ENCODE measurements at regions not wholly inside any gene's neighbourhood (a gene's known extent, or its start where the extent isn't known, plus 50 kb on each side); places are given as distances from the start of the nearest gene placed in this dataset.

- DNase-seq (ENCODE audit: low read depth in 2 of 2), result no peak
- H3K36me3 ChIP-seq (ENCODE audit: control insufficient read depth, insufficient read depth, low read length), result no peaks in the 10 kb centered on the region
- H3K4me2 ChIP-seq (ENCODE audit: extremely low read depth, insufficient read depth, low read length), result no peak overlapping the region
- no peaks in the 10 kb centered on the region for H3K9me3 ChIP-seq (ENCODE audit: control insufficient read depth, insufficient read depth, low read depth, low read length)
- TF ChIP-seq EZH2 (IDR thresholded peaks at IDR 0.05; ENCODE audit: low read length, missing control alignments) (no peak), CTCF (conservative IDR thresholded peaks at IDR 0.05 in 1 of 2, IDR thresholded peaks at IDR 0.05 in 1 of 2; ENCODE audit: low read depth in 1 of 2, low read length in 2 of 2) (no peak)
- no peaks in the 10 kb centered on the region for H3K79me2 ChIP-seq (ENCODE audit: control insufficient read depth, insufficient read depth, low read length)
- H2AFZ ChIP-seq (ENCODE audit: low read length), result no peak overlapping the region
- H3K9ac ChIP-seq (ENCODE audit: insufficient read depth, low read length), result no peak overlapping the region
- no peaks in the 10 kb centered on the region for H3K27me3 ChIP-seq (ENCODE audit: control insufficient read depth, insufficient read depth, low read length)
- H3K4me1 ChIP-seq (ENCODE audit: control insufficient read depth, extremely low read depth, insufficient read depth, low read length), result no peaks in the 10 kb centered on the region
- H3K27ac ChIP-seq (ENCODE audit: insufficient read depth, low read length), result no peak overlapping the region
- H4K20me1 ChIP-seq (ENCODE audit: control insufficient read depth, extremely low read depth, insufficient read depth, low read length), result no peaks in the 10 kb centered on the region
- no peak overlapping the region for H3K4me3 ChIP-seq (replicated peaks in 1 of 4; ENCODE audit: control extremely low read depth in 1 of 4, insufficient read depth in 1 of 4, low read depth in 3 of 4, low read length in 4 of 4)
These were observed 96.9 kb upstream of the RASA1 start for GRCh38 chr5:87170799-87171198.

- H3K4me3 ChIP-seq (replicated peaks in 1 of 4; ENCODE audit: control extremely low read depth in 1 of 4, insufficient read depth in 1 of 4, low read depth in 3 of 4, low read length in 4 of 4), result no peak overlapping the region
- no peak overlapping the region for H3K4me2 ChIP-seq (ENCODE audit: extremely low read depth, insufficient read depth, low read length)
- no peak overlapping the region for H2AFZ ChIP-seq (ENCODE audit: low read length)
- H3K9me3 ChIP-seq (ENCODE audit: control insufficient read depth, insufficient read depth, low read depth, low read length), result no peaks in the 10 kb centered on the region
- no peaks in the 10 kb centered on the region for H4K20me1 ChIP-seq (ENCODE audit: control insufficient read depth, extremely low read depth, insufficient read depth, low read length)
- TF ChIP-seq EZH2 (IDR thresholded peaks at IDR 0.05; ENCODE audit: low read length, missing control alignments) (no peak), CTCF (conservative IDR thresholded peaks at IDR 0.05 in 1 of 2, IDR thresholded peaks at IDR 0.05 in 1 of 2; ENCODE audit: low read depth in 1 of 2, low read length in 2 of 2) (no peak)
- no peak for DNase-seq (ENCODE audit: low read depth in 2 of 2)
- no peaks in the 10 kb centered on the region for H3K27me3 ChIP-seq (ENCODE audit: control insufficient read depth, insufficient read depth, low read length)
- no peaks in the 10 kb centered on the region for H3K36me3 ChIP-seq (ENCODE audit: control insufficient read depth, insufficient read depth, low read length)
- H3K79me2 ChIP-seq (ENCODE audit: control insufficient read depth, insufficient read depth, low read length), result no peaks in the 10 kb centered on the region
- H3K4me1 ChIP-seq (ENCODE audit: control insufficient read depth, extremely low read depth, insufficient read depth, low read length), result no peaks in the 10 kb centered on the region
- no peak overlapping the region for H3K27ac ChIP-seq (ENCODE audit: insufficient read depth, low read length)
- H3K9ac ChIP-seq (ENCODE audit: insufficient read depth, low read length), result no peak overlapping the region
These were observed 85.0 kb upstream of the RASA1 start for GRCh38 chr5:87182649-87183048.

- Histone ChIP-seq H3K9me3 (ENCODE audit: control insufficient read depth, insufficient read depth, low read depth, low read length) (no peaks in the 10 kb centered on the region), H3K4me3 (replicated peaks in 1 of 4; ENCODE audit: control extremely low read depth in 1 of 4, insufficient read depth in 1 of 4, low read depth in 3 of 4, low read length in 4 of 4) (no peak overlapping the region), H4K20me1 (ENCODE audit: control insufficient read depth, extremely low read depth, insufficient read depth, low read length) (no peaks in the 10 kb centered on the region), H3K4me2 (ENCODE audit: extremely low read depth, insufficient read depth, low read length) (no peak overlapping the region), H3K79me2 (ENCODE audit: control insufficient read depth, insufficient read depth, low read length) (no peaks in the 10 kb centered on the region), H3K36me3 (ENCODE audit: control insufficient read depth, insufficient read depth, low read length) (no peaks in the 10 kb centered on the region), H3K9ac (ENCODE audit: insufficient read depth, low read length) (no peak overlapping the region), H3K27ac (ENCODE audit: insufficient read depth, low read length) (no peak overlapping the region), H3K4me1 (ENCODE audit: control insufficient read depth, extremely low read depth, insufficient read depth, low read length) (no peaks in the 10 kb centered on the region), H3K27me3 (ENCODE audit: control insufficient read depth, insufficient read depth, low read length) (no peaks in the 10 kb centered on the region), H2AFZ (ENCODE audit: low read length) (no peak overlapping the region)
- TF ChIP-seq EZH2 (IDR thresholded peaks at IDR 0.05; ENCODE audit: low read length, missing control alignments) (no peak), CTCF (conservative IDR thresholded peaks at IDR 0.05 in 1 of 2, IDR thresholded peaks at IDR 0.05 in 1 of 2; ENCODE audit: low read depth in 1 of 2, low read length in 2 of 2) (no peak)
- no peak for DNase-seq (ENCODE audit: low read depth in 2 of 2)
These were observed 83.8 kb upstream of the RASA1 start for GRCh38 chr5:87183896-87184295.
